MM.1S (cell line): ENCODE measurements at regions not wholly inside any gene's neighbourhood (a gene's known extent, or its start where the extent isn't known, plus 50 kb on each side); places are given as distances from the start of the nearest gene placed in this dataset.

Experiments
- CTCF ChIP-seq: fragments of 300-600 bp; sonication (generic); IDR thresholded peaks from 2 replicates; pipeline ENCODE4 v1.5.1; 2016; ENCODE audit warnings: antibody characterized with exemption, low read length, mixed read lengths
- EZH2 ChIP-seq: fragments of 300-600 bp; sonication (generic); optimal IDR thresholded peaks from 2 replicates; pipeline ENCODE3; 2017; ENCODE audit warnings: low read depth, mild to moderate bottlenecking, antibody characterized with exemption, low read length, mixed read lengths

GRCh38 chr6:22789315-22789714 is 219.9 kb downstream of the HDGFL1 start:
- TF ChIP-seq CTCF, result no peak
- no peak for TF ChIP-seq EZH2
